OCI-LY3 (cell line): ENCODE measurements at regions not wholly inside any gene's neighbourhood (a gene's known extent, or its start where the extent isn't known, plus 50 kb on each side); places are given as distances from the start of the nearest gene placed in this dataset.

ENCODE experiments used
- CTCF ChIP-seq: fragments of 200-600, 300-600 bp; sonication (generic); IDR thresholded peaks from 2 replicates; pipeline ENCODE4 v1.5.1; 2014; ENCODE audit warnings: antibody characterized with exemption, low read length, low read depth
- EZH2phosphoT487 ChIP-seq: fragments of 200-600 bp; shearing (Covaris generic); IDR thresholded peaks from 2 replicates; pipeline ENCODE4 v1.6.1; 2018; ENCODE audit warnings: antibody characterized with exemption, mixed run types, low read depth

- no peak for TF ChIP-seq CTCF
- TF ChIP-seq EZH2phosphoT487, result no peak
Measured at GRCh38 chr6:139439349-139439748, 64.9 kb upstream of the CITED2 start.
